Right lobe of liver (tissue), 6 donors: ENCODE measurements at regions not wholly inside any gene's neighbourhood (a gene's known extent, or its start where the extent isn't known, plus 50 kb on each side); places are given as distances from the start of the nearest gene placed in this dataset.

Experiments used
- ATAC-seq, 4 donors: fragments of 200-7000 bp; cut with Tn5 transposase; one replicate each; pipeline ENCODE4 v1.9.1; 2020; ENCODE audit warnings: mild to moderate bottlenecking in 4 of 4, moderate library complexity in 4 of 4
- DNase-seq, 3 donors: peaks; one replicate each; pipeline ENCODE4 v3.0.0-alpha.2; 2020
- H3K27ac ChIP-seq, 3 donors: fragments of 200-600 bp; one replicate each; pipeline ENCODE4 v1.8.0; 2022
- H3K27me3 ChIP-seq, 2 donors: fragments of 200-600 bp; one replicate each; pipeline ENCODE4 v1.8.0; 2022
- H3K36me3 ChIP-seq, 4 donors: fragments of 200-600 bp; sonication (generic) in 1 of 4; one replicate each; pipeline versions ENCODE4 v1.5.1 to v1.8.0; 2017 to 2022; ENCODE audit warnings: control low read depth in 1 of 4
- H3K4me1 ChIP-seq, 4 donors: fragments of 200-600 bp; sonication (generic) in 1 of 4; one replicate each; pipeline versions ENCODE4 v1.5.1 to v1.8.0; 2017 to 2022; ENCODE audit warnings: control low read depth in 1 of 4
- H3K4me3 ChIP-seq, 3 donors: fragments of 200-600 bp; one replicate each; pipeline ENCODE4 v1.8.0; 2022
- H3K9me3 ChIP-seq, 4 donors: fragments of 200-600 bp; sonication (generic) in 1 of 4; one replicate each; pipeline versions ENCODE4 v1.5.1 to v1.8.0; 2017 to 2022; ENCODE audit warnings: control low read depth in 1 of 4
- POLR2A ChIP-seq: fragments of 450-650 bp; IDR thresholded peaks from one replicate; pipeline ENCODE4 v1.6.1; 2017; ENCODE audit warnings: antibody characterized with exemption, mild to moderate bottlenecking
- whole genome bisulfite sequencing: methylation state at CpG from one replicate; pipeline ENCODE4 v1.1.6; 2018; ENCODE audit warnings: low coverage, low lambda C conversion rate; ENCODE audit not compliant: insufficient coverage; ENCODE audit errors: missing lambda C conversion rate; 5-methylcytosine and 5-hydroxymethylcytosine counted together
- intact Hi-C, 2 donors: fragments of 100-400 bp; cut with DNase I; formaldehyde crosslinking; loops; one replicate each; pipeline versions ENCODE4 v1.11.2 to v1.14.1; 2022
- TF ChIP-seq, protein P1 (sequence below), 4 donors: fragments of 200-600 bp in 3 of 4; fragments of 450-650 bp in 1 of 4; IDR thresholded peaks; one replicate each; pipeline versions ENCODE4 v1.5.1 to v1.8.0; 2016 to 2022; ENCODE audit warnings: antibody characterized with exemption in 4 of 4, mild to moderate bottlenecking in 2 of 4
- donor health status: DM: no; HTN: yes; CAD: no.
- donor health status: DM: no; HTN: no; CAD: no.
- donor health status: DM: no; HTN: no; CAD: no.
- donor health status: DM: no; HTN: yes; CAD: no.
- donor health status: DM: no; HTN: yes; CAD: no.

DNA sequence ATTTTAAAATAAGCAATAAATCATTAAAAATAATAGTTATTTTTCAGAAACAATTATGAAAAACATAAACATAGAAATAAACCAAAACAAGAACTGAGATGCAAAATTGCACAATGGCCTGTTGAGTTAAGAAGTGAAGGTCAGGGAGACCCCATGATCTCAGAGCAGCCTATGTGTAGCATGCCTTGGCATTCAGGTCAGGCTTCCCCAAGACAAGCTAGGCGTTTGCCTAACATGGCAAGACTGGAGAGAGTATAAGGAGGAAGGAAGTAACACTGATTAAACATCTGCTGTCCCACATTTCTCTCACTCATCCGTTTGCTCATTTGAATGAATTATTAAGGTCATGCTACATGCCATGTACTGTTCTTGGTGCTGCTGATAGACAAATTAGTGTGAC lies 291.8 kb downstream of the TSHZ3 start:
- WGBS: 11% methylated on average over 2 of the region's 2 CpGs
- ATAC-seq (no peak), DNase-seq (no peak)
- Histone ChIP-seq H3K4me3 (no peak overlapping the region), H3K27ac (no peak overlapping the region), H3K9me3 (no peaks in the 10 kb centered on the region), H3K4me1 (no peaks in the 10 kb centered on the region), H3K36me3 (no peaks in the 10 kb centered on the region), H3K27me3 (no peaks in the 10 kb centered on the region)
- intact Hi-C loops: no loop called here
- TF ChIP-seq POLR2A: no peak
- TF ChIP-seq, protein P1, sequence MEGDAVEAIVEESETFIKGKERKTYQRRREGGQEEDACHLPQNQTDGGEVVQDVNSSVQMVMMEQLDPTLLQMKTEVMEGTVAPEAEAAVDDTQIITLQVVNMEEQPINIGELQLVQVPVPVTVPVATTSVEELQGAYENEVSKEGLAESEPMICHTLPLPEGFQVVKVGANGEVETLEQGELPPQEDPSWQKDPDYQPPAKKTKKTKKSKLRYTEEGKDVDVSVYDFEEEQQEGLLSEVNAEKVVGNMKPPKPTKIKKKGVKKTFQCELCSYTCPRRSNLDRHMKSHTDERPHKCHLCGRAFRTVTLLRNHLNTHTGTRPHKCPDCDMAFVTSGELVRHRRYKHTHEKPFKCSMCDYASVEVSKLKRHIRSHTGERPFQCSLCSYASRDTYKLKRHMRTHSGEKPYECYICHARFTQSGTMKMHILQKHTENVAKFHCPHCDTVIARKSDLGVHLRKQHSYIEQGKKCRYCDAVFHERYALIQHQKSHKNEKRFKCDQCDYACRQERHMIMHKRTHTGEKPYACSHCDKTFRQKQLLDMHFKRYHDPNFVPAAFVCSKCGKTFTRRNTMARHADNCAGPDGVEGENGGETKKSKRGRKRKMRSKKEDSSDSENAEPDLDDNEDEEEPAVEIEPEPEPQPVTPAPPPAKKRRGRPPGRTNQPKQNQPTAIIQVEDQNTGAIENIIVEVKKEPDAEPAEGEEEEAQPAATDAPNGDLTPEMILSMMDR (IDR thresholded peaks at IDR 0.05): no peak

DNA sequence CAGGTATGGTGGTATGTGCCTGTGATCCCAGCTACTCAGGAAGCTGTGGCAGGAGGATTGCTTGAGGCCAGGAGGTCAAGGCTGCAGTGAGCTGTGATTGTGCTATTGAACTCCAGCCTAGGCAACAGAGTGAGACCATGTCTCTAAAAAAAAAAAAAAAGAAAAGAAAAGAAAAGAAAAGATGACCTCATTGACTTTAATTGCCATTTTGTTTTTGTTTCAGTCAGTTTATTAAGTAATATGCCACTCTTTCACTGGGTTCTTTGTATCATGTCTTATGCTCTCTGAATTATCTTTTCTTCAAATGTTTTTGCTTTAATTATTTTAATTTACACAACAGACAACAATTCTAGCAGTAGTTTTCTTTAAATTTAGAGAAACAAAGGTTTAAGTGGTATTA lies 293.8 kb downstream of the TSHZ3 start:
- no peaks in the 10 kb centered on the region for H3K9me3 ChIP-seq
- H3K27me3 ChIP-seq: no peaks in the 10 kb centered on the region
- no peak for TF ChIP-seq POLR2A
- TF ChIP-seq, protein P1 (IDR thresholded peaks at IDR 0.05): no peak
- no peak overlapping the region for H3K27ac ChIP-seq
- H3K4me1 ChIP-seq: no peaks in the 10 kb centered on the region
- intact Hi-C loops: no loop called here
- ATAC-seq (no peak), DNase-seq (no peak)
- H3K36me3 ChIP-seq: no peaks in the 10 kb centered on the region
- H3K4me3 ChIP-seq: no peak overlapping the region

DNA sequence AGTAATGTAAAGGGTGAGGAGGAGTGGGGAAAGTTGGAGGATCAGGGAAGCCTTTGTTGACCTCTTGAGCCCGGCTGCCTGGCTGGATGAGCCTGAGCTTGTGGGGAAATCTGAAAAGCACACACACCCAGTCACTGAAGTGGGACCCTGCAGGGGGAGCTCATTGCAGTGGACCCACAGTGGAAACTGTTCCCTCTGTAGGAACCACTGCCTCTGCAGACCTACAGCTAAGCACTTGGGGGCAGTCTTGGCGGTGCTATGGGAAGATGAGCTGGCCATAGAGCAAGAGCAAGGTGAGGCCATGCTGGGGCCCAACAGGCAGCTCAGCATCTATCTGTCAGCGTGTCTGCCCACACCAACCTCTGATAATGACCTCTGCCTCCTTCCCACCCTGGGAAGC lies 294.8 kb downstream of the TSHZ3 start:
- Histone ChIP-seq H3K4me1 (no peaks in the 10 kb centered on the region), H3K27ac (no peak overlapping the region), H3K4me3 (no peak overlapping the region), H3K9me3 (no peaks in the 10 kb centered on the region), H3K27me3 (no peaks in the 10 kb centered on the region), H3K36me3 (no peaks in the 10 kb centered on the region)
- intact Hi-C loops: no loop called here
- no peak for DNase-seq
- TF ChIP-seq POLR2A: no peak
- TF ChIP-seq, protein P1 (IDR thresholded peaks at IDR 0.05): peak; percentile 6 to 18 (median 12)
- peak; percentile 32 to 77 (median 56) for ATAC-seq
- 0% methylated on average over 2 of the region's 3 CpGs for WGBS

DNA sequence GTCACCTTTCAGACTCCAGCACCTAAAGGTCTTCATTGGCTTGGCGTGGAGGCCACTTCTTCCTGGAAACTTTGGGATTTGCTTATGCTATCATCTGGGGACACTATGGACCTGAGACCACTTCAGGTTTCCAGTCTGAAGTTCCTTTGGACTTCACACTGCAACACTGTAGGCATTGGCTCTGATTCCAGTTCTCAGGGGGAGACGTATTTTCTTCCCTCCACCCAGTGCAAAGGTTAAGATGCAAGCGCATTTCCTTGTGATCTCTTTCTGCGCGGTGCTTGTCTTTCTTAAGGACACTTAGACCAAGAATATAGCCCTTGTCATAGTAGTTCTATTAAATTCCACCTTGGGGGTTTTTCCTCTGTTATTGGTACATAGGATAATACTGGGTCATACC lies 299.8 kb downstream of the TSHZ3 start:
- Histone ChIP-seq H3K27me3 (peaks cover 0 to 4% of the 10 kb centered on the region in 2 donors), H3K9me3 (no peaks in the 10 kb centered on the region), H3K36me3 (no peaks in the 10 kb centered on the region), H3K4me3 (no peak overlapping the region), H3K27ac (no peak overlapping the region), H3K4me1 (no peaks in the 10 kb centered on the region)
- intact Hi-C loops: no loop called here
- TF ChIP-seq, protein P1 (IDR thresholded peaks at IDR 0.05): no peak
- 74% methylated on average over 5 of the region's 5 CpGs for WGBS
- DNase-seq (no peak), ATAC-seq (no peak)

DNA sequence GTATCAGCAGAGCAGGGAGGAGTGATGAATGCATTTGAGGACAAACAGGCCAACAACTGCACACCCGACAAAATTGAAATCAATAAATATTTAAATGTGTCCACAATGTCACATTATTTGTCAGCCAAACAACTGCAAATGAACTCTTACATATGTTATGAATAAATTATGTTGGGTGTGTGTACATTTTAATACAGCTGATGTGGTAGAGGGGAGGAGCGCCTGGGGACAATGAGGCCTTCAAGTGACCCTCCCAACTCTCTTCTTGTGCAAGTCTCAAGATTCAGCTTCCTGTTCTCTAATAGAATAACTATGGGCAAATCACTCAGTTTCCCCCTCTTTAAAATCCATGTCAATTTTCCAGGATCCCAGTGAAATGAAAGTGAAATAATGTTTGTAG lies 303.2 kb downstream of the TSHZ3 start:
- Histone ChIP-seq H3K36me3 (no peaks in the 10 kb centered on the region), H3K4me3 (no peak overlapping the region), H3K9me3 (no peaks in the 10 kb centered on the region), H3K4me1 (no peaks in the 10 kb centered on the region), H3K27ac (no peak overlapping the region), H3K27me3 (peaks cover 0 to 4% of the 10 kb centered on the region in 2 donors)
- ATAC-seq (no peak), DNase-seq (no peak)
- TF ChIP-seq POLR2A: no peak
- intact Hi-C loops: no loop called here
- 56% methylated on average over 2 of the region's 2 CpGs for WGBS
